ENCODE measurements at regions not wholly inside any gene's neighbourhood (a gene's known extent, or its start where the extent isn't known, plus 50 kb on each side); places are given as distances from the start of the nearest gene placed in this dataset.
A peak's percentile ranks its signal among the peaks of the same experiment; 100 is the strongest.
"Not testable (repeated sequence)": the region's sequence is repeated elsewhere in the genome, so short reads cannot be mapped to it uniquely, and the experiment has no call there.

DNA sequence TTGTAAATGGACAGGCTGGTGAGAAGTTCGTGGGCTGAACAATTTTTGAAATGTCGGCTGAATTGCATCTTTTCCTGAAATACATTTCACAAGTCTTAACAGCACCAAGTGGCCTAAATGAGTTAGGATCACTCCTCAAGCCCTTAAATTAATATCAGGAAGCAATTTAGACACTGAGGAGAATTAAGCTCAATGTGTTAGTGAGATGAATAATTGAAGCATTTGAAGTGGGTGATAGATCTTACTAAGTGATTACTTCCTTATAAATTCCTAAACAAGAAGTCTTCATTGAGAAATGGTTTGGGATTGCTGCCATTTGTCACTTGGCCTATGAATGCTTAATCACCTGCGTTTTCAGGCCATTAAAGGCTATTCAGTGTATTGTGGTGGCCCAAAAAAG, 116.8 kb downstream of the NAA11 start:
- H3K36me3 ChIP-seq, result no peaks in the 10 kb centered on the region
- H3K9me3 ChIP-seq (replicated peaks), result peaks cover 14% of the 10 kb centered on the region
- H3K27me3 ChIP-seq, result no peaks in the 10 kb centered on the region
- no peak for DNase-seq
- no peak overlapping the region for H3K27ac ChIP-seq
- no peak overlapping the region for H3K4me3 ChIP-seq
- peaks cover 14% of the 10 kb centered on the region; the same call in 1 of the 2 replicates for H3K4me1 ChIP-seq

DNA sequence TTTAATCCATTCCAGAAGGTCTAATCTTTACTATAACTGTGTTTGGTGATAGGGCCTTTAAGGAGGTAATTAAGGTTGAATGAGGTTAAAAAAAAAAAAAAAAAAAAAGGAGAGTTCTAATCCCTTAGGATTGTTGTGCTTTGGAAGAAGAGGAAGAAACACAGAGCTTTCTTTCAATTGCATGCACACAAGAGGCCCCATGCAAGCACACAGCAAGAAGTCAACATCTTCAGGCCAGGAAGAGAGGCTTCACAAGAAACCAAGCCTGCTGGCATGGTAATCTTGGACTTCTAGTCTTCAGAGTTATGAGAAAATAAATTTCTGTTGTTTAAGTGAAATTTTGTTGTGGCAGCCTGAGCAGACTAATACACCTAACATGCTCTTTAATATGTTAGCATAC, 118.6 kb downstream of the NAA11 start:
- Histone ChIP-seq H3K4me1 (peaks cover 14% of the 10 kb centered on the region; the same call in 1 of the 2 replicates), H3K4me3 (no peak overlapping the region), H3K27me3 (no peaks in the 10 kb centered on the region), H3K36me3 (no peaks in the 10 kb centered on the region), H3K9me3 (replicated peaks) (peaks cover 14% of the 10 kb centered on the region), H3K27ac (no peak overlapping the region)
- no peak for DNase-seq

DNA sequence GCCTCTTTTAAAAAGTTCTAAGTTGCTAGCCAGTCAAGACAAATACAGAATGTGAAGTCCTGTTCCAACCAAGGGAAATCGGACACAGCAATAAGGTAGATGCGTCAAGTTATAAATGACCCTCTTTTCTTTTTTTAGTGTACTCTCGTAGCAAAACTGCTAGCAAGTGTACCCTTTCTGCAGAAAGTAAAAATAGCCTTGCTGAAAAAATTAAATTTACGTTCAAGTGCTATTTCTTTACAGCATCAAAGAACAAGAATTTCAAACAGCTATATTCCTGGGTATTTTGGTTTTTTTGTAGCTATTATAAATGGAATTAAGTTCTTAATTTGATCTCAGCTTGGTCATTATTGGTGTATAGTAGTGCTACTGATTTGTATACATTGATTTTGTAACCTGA, 119.2 kb downstream of the NAA11 start:
- no peaks in the 10 kb centered on the region for H3K27me3 ChIP-seq

DNA sequence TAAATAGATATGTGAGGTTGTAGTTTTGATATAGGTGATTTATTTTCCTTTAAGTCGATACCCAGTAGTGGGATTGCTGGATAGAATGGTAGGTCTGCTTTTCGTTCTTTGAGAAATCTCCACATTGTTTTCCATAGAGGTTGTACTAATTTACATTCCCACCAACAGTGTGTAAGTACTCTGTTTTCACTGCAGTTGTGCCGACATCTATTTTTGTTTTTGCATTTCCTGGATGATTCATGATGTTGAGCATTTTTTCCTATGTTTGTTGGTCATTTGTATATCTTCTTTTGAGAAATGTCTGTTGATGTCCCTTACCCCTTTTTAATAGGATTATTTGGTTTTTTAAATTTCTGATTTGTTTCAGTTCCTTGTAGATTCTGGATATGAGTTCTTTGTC, 120.7 kb downstream of the NAA11 start:
- H3K36me3 ChIP-seq, result no peaks in the 10 kb centered on the region
- DNase-seq, result no peak
- H3K4me1 ChIP-seq, result peaks cover 15% of the 10 kb centered on the region
- H3K9me3 ChIP-seq (replicated peaks), result peaks cover 12% of the 10 kb centered on the region
- no peak overlapping the region for H3K27ac ChIP-seq
- H3K4me3 ChIP-seq, result no peak overlapping the region
- no peaks in the 10 kb centered on the region for H3K27me3 ChIP-seq

More for the DNA sequence above, 119.2 kb downstream of the NAA11 start:
- H3K4me3 ChIP-seq, result no peak overlapping the region
- peaks cover 18% of the 10 kb centered on the region for H3K4me1 ChIP-seq
- peaks cover 14% of the 10 kb centered on the region for H3K9me3 ChIP-seq (replicated peaks)
- no peak overlapping the region for H3K27ac ChIP-seq
- no peaks in the 10 kb centered on the region for H3K36me3 ChIP-seq
- no peak for DNase-seq

DNA sequence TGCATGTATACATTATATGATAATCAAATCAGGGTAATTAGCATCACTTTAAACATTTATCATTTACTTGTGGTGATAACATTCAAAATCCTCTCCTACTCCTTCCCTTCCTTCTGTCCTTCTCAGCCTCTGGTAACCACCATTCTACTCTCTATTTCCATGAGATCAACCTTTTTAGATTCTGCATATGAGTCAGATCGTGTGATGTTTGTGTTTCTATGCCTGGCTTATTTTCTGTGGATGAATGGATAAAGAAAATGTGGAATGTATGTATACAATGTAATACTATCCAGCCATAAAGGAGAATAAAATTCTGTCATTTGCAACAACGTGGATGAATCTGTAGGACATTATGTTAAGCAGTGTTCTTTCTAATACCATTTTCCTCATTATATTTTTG, 123.9 kb downstream of the NAA11 start:
- H3K27ac ChIP-seq, result no peak overlapping the region
- DNase-seq, result peak in 1 of 2 experiments; percentile 34
- no peaks in the 10 kb centered on the region for H3K36me3 ChIP-seq
- H3K4me3 ChIP-seq, result no peak overlapping the region
- H3K4me1 ChIP-seq, result peaks cover 34% of the 10 kb centered on the region
- no peaks in the 10 kb centered on the region for H3K27me3 ChIP-seq
- peaks cover 11% of the 10 kb centered on the region for H3K9me3 ChIP-seq (replicated peaks)

DNA sequence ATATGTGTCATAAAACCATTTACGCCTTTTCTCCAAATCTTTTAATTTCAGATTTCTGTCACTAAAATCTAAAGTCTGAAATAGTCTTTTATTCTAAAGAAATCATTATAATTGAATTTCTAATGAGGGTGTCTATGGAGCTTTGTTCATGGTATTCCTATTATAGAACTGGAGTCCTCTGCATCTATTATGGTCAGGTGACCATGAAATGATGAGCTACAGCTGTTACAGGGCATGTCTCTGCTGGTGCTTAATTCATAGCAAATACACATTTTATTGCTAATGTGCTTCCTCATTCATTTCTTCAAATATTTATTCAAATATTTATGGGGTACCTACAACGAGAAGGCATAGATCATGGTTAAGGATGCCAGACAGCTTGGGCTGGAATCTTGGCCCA, 126.1 kb downstream of the NAA11 start:
- no peaks in the 10 kb centered on the region for H3K27me3 ChIP-seq
- no peaks in the 10 kb centered on the region for H3K36me3 ChIP-seq
- no peak overlapping the region for H3K4me3 ChIP-seq
- peak in 1 of 2 experiments; percentile 29 for DNase-seq
- peaks cover 3% of the 10 kb centered on the region; the same call in 1 of the 2 replicates for H3K9me3 ChIP-seq (replicated peaks)
- H3K27ac ChIP-seq, result peak overlapping the region; percentile 43
- peaks cover 34% of the 10 kb centered on the region for H3K4me1 ChIP-seq

DNA sequence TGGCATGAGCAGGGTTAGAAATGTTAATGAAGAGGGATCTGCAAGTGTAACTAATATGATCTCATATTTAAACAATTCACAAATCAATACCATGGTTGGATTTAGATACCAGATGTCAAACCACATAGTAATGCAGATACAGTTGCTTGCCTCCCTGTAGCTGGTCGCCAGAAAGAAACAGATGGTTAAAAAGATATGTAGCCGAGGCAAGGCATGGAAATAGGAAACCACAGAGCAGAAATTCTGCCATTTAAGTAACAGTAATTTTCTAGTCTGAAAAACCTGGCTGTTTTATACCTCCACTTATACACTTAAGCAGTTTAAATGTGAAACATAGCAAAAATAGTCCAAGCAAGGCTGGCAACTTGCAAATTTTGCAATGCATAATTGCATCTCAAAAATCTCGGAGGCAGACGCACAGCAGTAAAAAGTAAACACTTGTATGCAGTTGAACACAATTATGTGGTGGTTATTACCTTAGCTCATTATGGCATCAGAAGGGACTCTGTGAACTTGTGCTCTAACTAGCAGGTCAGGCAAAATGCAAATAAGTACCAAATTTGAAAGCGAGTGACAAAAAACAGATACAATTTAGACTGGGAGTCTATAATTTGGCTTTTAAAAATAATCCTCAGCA, 126.8 kb downstream of the NAA11 start:
- Histone ChIP-seq H3K4me3 (peak overlapping the region; percentile 12; the same call in 1 of the 2 replicates), H3K9me3 (replicated peaks) (peaks cover 4% of the 10 kb centered on the region), H3K27ac (peak overlapping the region; percentile 43), H3K36me3 (no peaks in the 10 kb centered on the region), H3K27me3 (no peaks in the 10 kb centered on the region), H3K4me1 (peaks cover 34% of the 10 kb centered on the region)
- DNase-seq, result peak; percentile 68 to 83

GRCh38 chr4:79197275-79198009, 128.4 kb downstream of the NAA11 start:
- DNase-seq, result no peak
- no peak overlapping the region for H3K4me3 ChIP-seq
- H3K36me3 ChIP-seq, result no peaks in the 10 kb centered on the region
- H3K9me3 ChIP-seq (replicated peaks), result peaks cover 4% of the 10 kb centered on the region
- H3K27me3 ChIP-seq, result no peaks in the 10 kb centered on the region
- no peak overlapping the region for H3K27ac ChIP-seq
- H3K4me1 ChIP-seq, result peaks cover 34% of the 10 kb centered on the region

- not testable (repeated sequence) for H3K27ac ChIP-seq; H3K27me3 ChIP-seq; H3K9me3 ChIP-seq (replicated peaks); H3K36me3 ChIP-seq; H3K4me1 ChIP-seq; DNase-seq; H3K4me3 ChIP-seq
Measured at GRCh38 chr4:79191292-79191691, 134.6 kb downstream of the NAA11 start.

- Histone ChIP-seq H3K27me3 (no peaks in the 10 kb centered on the region), H3K27ac (no peak overlapping the region; the same call in 1 of the 2 replicates), H3K4me1 (peaks cover 31% of the 10 kb centered on the region), H3K36me3 (no peaks in the 10 kb centered on the region), H3K4me3 (no peak overlapping the region), H3K9me3 (replicated peaks) (0 out of 2 replicates have a peak, but pooled peaks cover under 1% of the 10 kb centered on the region)
- no peak for DNase-seq
Measured at GRCh38 chr4:79185526-79186045, 140.3 kb downstream of the NAA11 start.

- peak; percentile 63 to 71 for DNase-seq
- H3K4me3 ChIP-seq, result no peak overlapping the region
- H3K4me1 ChIP-seq, result peaks cover 31% of the 10 kb centered on the region
- H3K36me3 ChIP-seq, result no peaks in the 10 kb centered on the region
- H3K9me3 ChIP-seq (replicated peaks), result no peaks in the 10 kb centered on the region
- peak overlapping the region; percentile 47 for H3K27ac ChIP-seq
- no peaks in the 10 kb centered on the region for H3K27me3 ChIP-seq
Measured at GRCh38 chr4:79184476-79184875, 141.4 kb downstream of the NAA11 start.

DNA sequence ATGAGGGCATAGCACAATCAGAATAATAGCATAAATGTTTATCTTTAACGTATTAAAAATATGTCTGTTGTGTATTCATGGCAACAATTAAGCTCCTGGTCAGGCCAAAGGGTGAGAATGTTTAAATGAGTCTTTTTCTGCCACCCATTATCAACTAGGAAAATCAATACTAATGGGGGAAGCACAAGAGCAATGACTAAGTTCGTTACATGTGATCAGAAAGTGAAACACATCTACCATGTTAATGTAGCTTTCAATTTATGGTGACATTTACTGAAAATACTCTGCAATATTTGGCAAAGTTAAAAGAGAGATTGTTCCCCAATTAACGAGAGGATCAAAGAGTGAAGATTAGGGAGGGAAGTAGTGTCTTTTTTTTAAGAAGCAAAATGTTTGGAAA, 143.7 kb downstream of the NAA11 start:
- Histone ChIP-seq H3K27ac (no peak overlapping the region), H3K27me3 (no peaks in the 10 kb centered on the region), H3K36me3 (no peaks in the 10 kb centered on the region), H3K4me3 (no peak overlapping the region), H3K4me1 (peaks cover 31% of the 10 kb centered on the region), H3K9me3 (replicated peaks) (no peaks in the 10 kb centered on the region; the same call in 1 of the 2 replicates)
- DNase-seq, result no peak

DNA sequence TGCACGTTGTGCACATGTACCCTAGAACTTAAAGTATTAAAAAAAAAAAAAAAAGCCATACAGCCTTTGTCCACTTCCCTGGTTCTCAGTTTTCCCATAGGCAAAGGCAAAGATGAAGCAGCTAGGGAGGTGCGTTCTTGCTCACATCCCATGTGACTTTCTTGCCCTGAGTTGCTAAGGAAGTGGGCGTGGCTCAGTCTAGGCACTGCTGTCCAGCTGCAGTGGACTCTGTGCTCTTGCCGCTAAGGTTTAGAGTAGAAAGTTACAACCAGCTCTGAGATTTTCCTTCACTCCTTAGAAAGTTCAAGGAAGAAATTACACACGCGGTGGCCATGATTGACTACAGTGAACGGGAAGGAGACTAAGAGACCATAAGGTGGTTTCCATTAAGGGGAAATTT, 144.7 kb downstream of the NAA11 start:
- Histone ChIP-seq H3K36me3 (no peaks in the 10 kb centered on the region), H3K4me3 (no peak overlapping the region), H3K27me3 (no peaks in the 10 kb centered on the region), H3K27ac (no peak overlapping the region), H3K9me3 (replicated peaks) (no peaks in the 10 kb centered on the region; the same call in 1 of the 2 replicates), H3K4me1 (peaks cover 31% of the 10 kb centered on the region)
- DNase-seq, result no peak

GRCh38 chr4:79178760-79179159, 147.1 kb downstream of the NAA11 start:
- no peak overlapping the region for H3K4me3 ChIP-seq
- H3K27me3 ChIP-seq, result no peaks in the 10 kb centered on the region
- H3K27ac ChIP-seq, result no peak overlapping the region
- H3K9me3 ChIP-seq (replicated peaks), result no peaks in the 10 kb centered on the region; the same call in 1 of the 2 replicates
- no peaks in the 10 kb centered on the region for H3K36me3 ChIP-seq
- DNase-seq, result no peak
- peaks cover 10% of the 10 kb centered on the region for H3K4me1 ChIP-seq

DNA sequence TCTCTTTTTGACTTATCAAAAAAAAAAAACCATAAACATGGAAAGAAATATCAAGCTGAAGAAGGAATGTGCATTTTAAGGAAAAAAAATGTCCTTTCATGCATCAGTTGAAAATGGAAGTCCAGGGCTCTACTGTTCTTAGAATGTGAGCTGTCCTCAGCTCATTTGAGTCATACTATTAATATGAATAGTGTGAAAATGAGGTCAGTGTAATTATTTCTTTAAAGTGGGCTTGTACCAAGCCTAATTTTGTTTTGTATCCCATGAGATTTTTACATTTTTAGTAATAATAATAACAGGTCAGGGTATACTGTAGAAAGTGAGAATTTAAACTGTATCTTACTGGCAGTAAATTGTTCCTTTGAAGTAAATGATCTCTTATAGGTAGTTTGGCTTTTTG, 148.5 kb downstream of the NAA11 start:
- no peak overlapping the region for H3K4me3 ChIP-seq
- no peaks in the 10 kb centered on the region for H3K36me3 ChIP-seq
- H3K4me1 ChIP-seq, result peaks cover 6% of the 10 kb centered on the region; the same call in 1 of the 2 replicates
- DNase-seq, result no peak
- no peaks in the 10 kb centered on the region for H3K27me3 ChIP-seq
- no peak overlapping the region for H3K27ac ChIP-seq
- no peaks in the 10 kb centered on the region; the same call in 1 of the 2 replicates for H3K9me3 ChIP-seq (replicated peaks)

Measured in SJCRH30 (cell line).